A549 (cell line): ENCODE measurements at regions not wholly inside any gene's neighbourhood (a gene's known extent, or its start where the extent isn't known, plus 50 kb on each side); places are given as distances from the start of the nearest gene placed in this dataset.

ENCODE experiments used
- CTCF ChIP-seq: fragments of >200 bp; sonication (Bioruptor Twin); formaldehyde crosslinking; IDR thresholded peaks from 3 replicates; pipeline ENCODE4 v1.5.1; 2016
- JUN ChIP-seq, 2 experiments: fragments of >200 bp; sonication (Bioruptor Twin); formaldehyde crosslinking; IDR thresholded peaks; 2 replicates in 1 of 2; 3 replicates in 1 of 2; pipeline ENCODE4 v1.6.1; 2016 to 2017
- POLR2A ChIP-seq: IDR thresholded peaks from 2 replicates; pipeline ENCODE4 v1.6.1; 2012; ENCODE audit warnings: mild to moderate bottlenecking, low read length

GRCh38 chr15:22227411-22228100 is 147.2 kb downstream of the OR4M2 start:
- TF ChIP-seq CTCF, result no peak
- TF ChIP-seq POLR2A, result no peak
- no peak for TF ChIP-seq JUN (IDR thresholded peaks at IDR 0.05)
